ENCODE measurements at regions not wholly inside any gene's neighbourhood (a gene's known extent, or its start where the extent isn't known, plus 50 kb on each side); places are given as distances from the start of the nearest gene placed in this dataset.

GRCh38 chr3:148266341-148266740, 431.4 kb upstream of the AGTR1 start:
- H3K36me3 ChIP-seq = no peaks in the 10 kb centered on the region
- no peaks in the 10 kb centered on the region for H3K4me1 ChIP-seq
- H3K4me3 ChIP-seq = no peak overlapping the region
- H3K27ac ChIP-seq (replicated peaks in 1 of 4) = no peak overlapping the region
- no peak for TF ChIP-seq EP300 (IDR thresholded peaks at IDR 0.05)
- no peak for TF ChIP-seq CTCF (IDR thresholded peaks at IDR 0.05)
- TF ChIP-seq POLR2A (IDR thresholded peaks at IDR 0.05; ENCODE audit: low read depth) = no peak
- TF ChIP-seq POLR2AphosphoS5 (IDR thresholded peaks at IDR 0.05) = no peak
- H3K27me3 ChIP-seq = no peaks in the 10 kb centered on the region
- no peak for DNase-seq (ENCODE audit: extremely low spot score)
- intact Hi-C loops (cut with DNase I) = no loop called here
- 95% methylated on average over 2 of the region's 2 CpGs for WGBS
- no peaks in the 10 kb centered on the region for H3K9me3 ChIP-seq

DNA sequence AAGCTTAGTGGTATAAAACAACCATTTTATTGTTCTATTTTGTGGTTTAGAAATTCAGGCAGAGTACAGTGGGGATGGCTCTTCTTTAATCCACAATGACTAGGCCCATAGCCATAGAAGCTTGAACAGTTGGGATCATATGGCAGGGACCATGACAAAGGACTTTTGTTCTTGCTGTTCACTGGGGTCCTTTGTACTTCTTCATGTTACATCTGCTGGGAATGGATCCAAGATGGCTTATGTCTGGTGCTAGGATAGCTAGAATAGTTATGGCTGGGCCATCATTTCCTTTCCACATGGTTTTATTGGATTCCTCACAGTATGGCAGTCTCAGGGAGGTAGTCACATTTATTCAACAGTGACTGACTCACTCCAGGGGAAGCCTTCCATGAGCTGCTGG, 427.9 kb upstream of the AGTR1 start:
- H3K9me3 ChIP-seq = no peaks in the 10 kb centered on the region
- H3K4me1 ChIP-seq = no peaks in the 10 kb centered on the region
- H3K27me3 ChIP-seq = no peaks in the 10 kb centered on the region
- H3K4me3 ChIP-seq = no peak overlapping the region
- DNase-seq (ENCODE audit: extremely low spot score) = no peak
- no peak overlapping the region for H3K27ac ChIP-seq (replicated peaks in 1 of 4)
- TF ChIP-seq POLR2AphosphoS5 (IDR thresholded peaks at IDR 0.05) (no peak), EP300 (IDR thresholded peaks at IDR 0.05) (no peak), CTCF (IDR thresholded peaks at IDR 0.05) (no peak), POLR2A (IDR thresholded peaks at IDR 0.05; ENCODE audit: low read depth) (no peak)
- intact Hi-C loops (cut with DNase I) = no loop called here
- no peaks in the 10 kb centered on the region for H3K36me3 ChIP-seq

DNA sequence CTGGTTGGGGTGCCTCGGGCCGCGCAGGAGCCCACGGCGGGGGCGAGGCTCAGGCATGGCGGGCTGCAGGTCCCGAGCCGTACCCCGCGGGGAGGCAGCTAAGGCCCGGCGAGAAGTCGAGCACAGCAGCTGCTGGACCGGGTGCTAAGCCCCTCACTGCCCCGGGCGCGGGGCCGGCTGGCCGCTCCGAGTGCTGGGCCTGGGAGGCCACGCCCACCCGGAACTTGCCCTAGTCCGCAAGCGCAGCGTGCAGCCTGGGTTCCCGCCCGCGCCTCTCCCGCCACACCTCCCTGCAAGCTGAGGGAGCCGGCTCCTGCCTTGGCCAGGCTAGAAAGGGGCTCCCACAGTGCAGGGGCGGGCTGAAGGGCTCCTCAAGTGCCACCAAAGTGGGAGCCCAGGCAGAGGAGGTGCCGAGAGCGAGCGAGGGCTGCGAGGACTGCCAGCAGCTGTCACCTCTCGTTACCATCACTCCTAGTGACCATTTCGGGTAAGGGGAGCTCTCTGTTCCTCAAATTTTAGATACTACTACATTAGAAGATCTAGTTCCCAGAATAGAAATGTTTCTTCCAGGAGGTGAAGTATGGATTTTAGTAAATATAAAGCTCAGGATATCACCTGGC, 417.0 kb upstream of the AGTR1 start:
- no peaks in the 10 kb centered on the region for H3K27me3 ChIP-seq
- H3K27ac ChIP-seq (replicated peaks in 1 of 4) = no peak overlapping the region
- TF ChIP-seq CTCF (IDR thresholded peaks at IDR 0.05) (no peak), POLR2AphosphoS5 (IDR thresholded peaks at IDR 0.05) (no peak), EP300 (IDR thresholded peaks at IDR 0.05) (no peak), POLR2A (IDR thresholded peaks at IDR 0.05; ENCODE audit: low read depth) (no peak)
- no peak for DNase-seq (ENCODE audit: extremely low spot score)
- intact Hi-C loops (cut with DNase I) = no loop called here
- peaks cover 0 to 3% (median 0%) of the 10 kb centered on the region in 4 donors for H3K9me3 ChIP-seq
- H3K4me3 ChIP-seq = no peak overlapping the region
- H3K4me1 ChIP-seq = no peaks in the 10 kb centered on the region
- 95% methylated on average over 11 of the region's 38 CpGs for WGBS
- H3K36me3 ChIP-seq = no peaks in the 10 kb centered on the region

GRCh38 chr3:148289159-148289558, 408.5 kb upstream of the AGTR1 start:
- Histone ChIP-seq H3K9me3 (peaks cover 0 to under 1% (median 0%) of the 10 kb centered on the region in 4 donors), H3K4me1 (no peaks in the 10 kb centered on the region), H3K36me3 (no peaks in the 10 kb centered on the region), H3K27ac (replicated peaks in 1 of 4) (no peak overlapping the region), H3K27me3 (no peaks in the 10 kb centered on the region), H3K4me3 (no peak overlapping the region)
- DNase-seq (ENCODE audit: extremely low spot score) = no peak
- intact Hi-C loops (cut with DNase I) = no loop called here
- 90% methylated on average over 6 of the region's 6 CpGs for WGBS
- no peak for TF ChIP-seq CTCF (IDR thresholded peaks at IDR 0.05)
- no peak for TF ChIP-seq EP300 (IDR thresholded peaks at IDR 0.05)
- TF ChIP-seq POLR2AphosphoS5 (IDR thresholded peaks at IDR 0.05) = no peak
- no peak for TF ChIP-seq POLR2A (IDR thresholded peaks at IDR 0.05; ENCODE audit: low read depth)

GRCh38 chr3:148297013-148297412, 400.7 kb upstream of the AGTR1 start:
- Histone ChIP-seq H3K27ac (replicated peaks in 1 of 4) (no peak overlapping the region), H3K4me3 (no peak overlapping the region), H3K27me3 (no peaks in the 10 kb centered on the region), H3K36me3 (no peaks in the 10 kb centered on the region), H3K4me1 (no peaks in the 10 kb centered on the region), H3K9me3 (no peaks in the 10 kb centered on the region)
- intact Hi-C loops (cut with DNase I) = no loop called here
- no peak for DNase-seq (ENCODE audit: extremely low spot score)
- TF ChIP-seq CTCF (IDR thresholded peaks at IDR 0.05) (no peak), POLR2A (IDR thresholded peaks at IDR 0.05; ENCODE audit: low read depth) (no peak), EP300 (IDR thresholded peaks at IDR 0.05) (no peak), POLR2AphosphoS5 (IDR thresholded peaks at IDR 0.05) (no peak)
